ENCODE measurements at regions not wholly inside any gene's neighbourhood (a gene's known extent, or its start where the extent isn't known, plus 50 kb on each side); places are given as distances from the start of the nearest gene placed in this dataset.

- no peaks in the 10 kb centered on the region for H3K36me3 ChIP-seq (replicated peaks in 1 of 2; ENCODE audit: insufficient read depth in 1 of 2, low read depth in 2 of 2)
- no peaks in the 10 kb centered on the region for H3K27me3 ChIP-seq
- H3K4me1 ChIP-seq, result no peaks in the 10 kb centered on the region
- no peak overlapping the region for H3K4me3 ChIP-seq
- DNase-seq (no peak), ATAC-seq (no peak)
- intact Hi-C loops (cut with DNase I), result loop anchor here (10.0 kb wide), 1 partner anchor 79 kb away; no protein-coding TSS in a partner anchor
- H3K27ac ChIP-seq, result no peak overlapping the region
- 89 to 100% methylated on average over 1 of the region's 1 CpG for WGBS, 2 donors
- no peaks in the 10 kb centered on the region for H3K9me3 ChIP-seq
- TF ChIP-seq CTCF (IDR thresholded peaks at IDR 0.05) (no peak), POLR2A (IDR thresholded peaks at IDR 0.05) (no peak)
Measured at GRCh38 chr2:177335917-177336450, 56.6 kb upstream of the AGPS start.

GRCh38 chr2:177338177-177338721 lies 54.3 kb upstream of the AGPS start:
- Histone ChIP-seq H3K4me3 (no peak overlapping the region), H3K9me3 (no peaks in the 10 kb centered on the region), H3K36me3 (replicated peaks in 1 of 2; ENCODE audit: insufficient read depth in 1 of 2, low read depth in 2 of 2) (no peaks in the 10 kb centered on the region), H3K27ac (no peak overlapping the region), H3K27me3 (no peaks in the 10 kb centered on the region), H3K4me1 (no peaks in the 10 kb centered on the region)
- ATAC-seq, result no peak
- TF ChIP-seq POLR2A (IDR thresholded peaks at IDR 0.05) (no peak), CTCF (IDR thresholded peaks at IDR 0.05) (no peak)
- DNase-seq, result no peak
- intact Hi-C loops (cut with DNase I), result loop anchor here (10.0 kb wide), 1 partner anchor 77 kb away; no protein-coding TSS in a partner anchor
- 78 to 86% methylated on average over 4 of the region's 4 CpGs for WGBS, 2 donors

DNA sequence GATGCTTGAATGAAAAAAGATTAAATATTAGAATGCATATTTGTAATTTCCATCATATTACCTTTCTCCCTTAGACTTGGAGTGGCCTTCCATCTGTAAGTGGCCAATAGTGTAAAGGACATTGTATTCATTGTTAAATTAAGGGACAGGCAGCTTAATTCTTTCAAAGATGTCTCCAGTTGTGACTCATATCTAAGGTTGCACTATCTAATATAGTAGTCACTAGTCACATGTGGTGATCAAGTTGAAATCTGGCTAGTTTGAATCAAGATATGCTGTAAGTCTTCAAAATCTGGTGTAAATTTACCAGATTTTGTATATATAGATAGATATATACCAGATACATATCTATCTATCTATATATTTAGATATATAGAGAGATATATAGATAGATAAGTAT lies 52.4 kb upstream of the AGPS start:
- no peak overlapping the region for H3K27ac ChIP-seq
- no peaks in the 10 kb centered on the region for H3K36me3 ChIP-seq (replicated peaks in 1 of 2; ENCODE audit: insufficient read depth in 1 of 2, low read depth in 2 of 2)
- ATAC-seq (no peak), DNase-seq (no peak)
- no peaks in the 10 kb centered on the region for H3K27me3 ChIP-seq
- intact Hi-C loops (cut with DNase I), result no loop called here
- TF ChIP-seq POLR2A (IDR thresholded peaks at IDR 0.05) (no peak), CTCF (IDR thresholded peaks at IDR 0.05) (no peak)
- H3K4me3 ChIP-seq, result no peak overlapping the region
- no peaks in the 10 kb centered on the region for H3K4me1 ChIP-seq
- no peaks in the 10 kb centered on the region for H3K9me3 ChIP-seq

DNA sequence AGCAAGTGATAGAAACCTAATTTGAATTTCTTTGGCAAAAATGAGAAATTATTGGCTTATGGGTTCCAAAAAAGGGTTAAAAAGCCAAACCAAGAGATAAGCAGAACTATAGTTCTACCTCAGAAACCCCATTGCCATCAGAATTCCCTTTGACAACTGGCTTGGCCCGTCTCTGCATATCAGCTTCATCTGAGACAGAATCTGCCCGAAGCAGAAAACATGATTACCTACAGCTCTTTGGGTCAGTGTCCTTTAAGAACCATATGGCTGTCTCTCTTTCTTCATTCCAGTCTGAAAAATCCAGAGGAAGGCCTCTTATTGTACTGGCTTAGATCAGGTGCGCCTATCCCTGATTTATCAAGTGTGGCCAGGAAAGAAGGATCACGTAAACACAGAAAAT lies 49.8 kb upstream of the AGPS start:
- Histone ChIP-seq H3K27ac (no peak overlapping the region), H3K4me3 (no peak overlapping the region), H3K4me1 (no peaks in the 10 kb centered on the region), H3K36me3 (replicated peaks in 1 of 2; ENCODE audit: insufficient read depth in 1 of 2, low read depth in 2 of 2) (no peaks in the 10 kb centered on the region), H3K27me3 (no peaks in the 10 kb centered on the region), H3K9me3 (no peaks in the 10 kb centered on the region)
- ATAC-seq (no peak), DNase-seq (no peak)
- WGBS, 2 donors, result 89 to 90% methylated on average over 4 of the region's 4 CpGs
- no peak for TF ChIP-seq POLR2A (IDR thresholded peaks at IDR 0.05)
- intact Hi-C loops (cut with DNase I), result no loop called here
